ENCODE measurements at regions not wholly inside any gene's neighbourhood (a gene's known extent, or its start where the extent isn't known, plus 50 kb on each side); places are given as distances from the start of the nearest gene placed in this dataset.

DNA sequence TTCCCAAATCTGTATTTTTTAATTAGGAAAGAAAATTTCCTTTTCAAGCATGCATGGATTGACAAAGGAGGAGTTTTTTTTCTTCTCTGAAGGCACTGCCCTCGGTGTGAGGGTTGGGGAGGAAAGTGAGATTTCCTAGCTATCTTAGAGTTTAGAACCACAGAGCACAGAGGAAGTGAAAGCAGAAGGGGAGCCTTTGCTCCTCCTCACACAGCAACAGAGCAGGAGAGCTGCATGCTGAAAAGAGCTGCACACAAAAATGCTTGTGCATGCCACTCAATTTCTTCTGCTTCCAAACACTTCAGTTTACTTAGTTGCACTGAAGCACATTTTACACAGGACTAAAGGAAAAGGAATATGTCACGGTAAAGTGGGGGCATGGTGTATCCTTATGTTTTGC, 308.1 kb downstream of the GPATCH2 start:
- H3K4me3 ChIP-seq (ENCODE audit: low read depth, low read length) = no peak overlapping the region
- DNase-seq (ENCODE audit: low read depth) = no peak

DNA sequence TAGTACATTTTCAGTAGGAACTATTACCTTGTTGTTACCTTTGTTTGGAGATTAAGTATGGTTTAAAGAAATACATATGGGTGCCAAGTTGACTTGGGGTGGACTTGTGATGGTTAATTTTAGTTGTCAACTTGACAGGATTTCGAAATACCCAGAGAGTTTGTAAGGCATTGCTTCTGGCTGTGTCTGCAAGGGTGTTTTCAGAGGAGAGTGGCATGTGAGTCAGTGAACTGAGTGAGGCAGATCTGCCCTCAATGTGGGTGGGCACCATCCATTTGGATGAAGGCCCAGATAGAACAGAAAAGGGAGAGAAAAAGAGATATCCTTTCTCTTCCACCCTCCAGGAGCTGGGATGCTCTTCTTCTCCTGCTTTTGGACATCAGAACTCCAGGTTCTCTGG, 315.5 kb downstream of the GPATCH2 start:
- H3K4me3 ChIP-seq (ENCODE audit: low read depth, low read length) = no peak overlapping the region
- peak; percentile 69 for DNase-seq (ENCODE audit: low read depth)

DNA sequence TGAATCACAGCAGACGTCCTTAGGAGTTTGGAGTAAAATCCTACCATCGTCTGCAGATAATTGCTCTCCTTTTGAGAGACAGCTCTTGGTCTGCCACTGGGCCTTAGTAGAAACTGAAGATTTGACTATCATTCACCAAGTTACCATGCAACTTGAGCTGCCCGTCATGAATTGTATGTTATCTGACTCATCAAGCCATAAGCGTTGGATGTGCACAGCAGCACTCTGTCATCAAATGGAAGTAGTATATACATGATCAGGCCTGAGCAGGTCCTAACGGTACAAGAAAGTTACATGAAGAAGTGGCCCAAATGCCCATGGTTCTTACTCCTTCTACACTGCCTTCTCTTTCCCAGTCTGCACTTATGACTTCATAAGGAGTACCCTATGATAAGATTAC, 317.8 kb downstream of the GPATCH2 start:
- DNase-seq (ENCODE audit: low read depth) = no peak
- H3K4me3 ChIP-seq (ENCODE audit: low read depth, low read length) = no peak overlapping the region

DNA sequence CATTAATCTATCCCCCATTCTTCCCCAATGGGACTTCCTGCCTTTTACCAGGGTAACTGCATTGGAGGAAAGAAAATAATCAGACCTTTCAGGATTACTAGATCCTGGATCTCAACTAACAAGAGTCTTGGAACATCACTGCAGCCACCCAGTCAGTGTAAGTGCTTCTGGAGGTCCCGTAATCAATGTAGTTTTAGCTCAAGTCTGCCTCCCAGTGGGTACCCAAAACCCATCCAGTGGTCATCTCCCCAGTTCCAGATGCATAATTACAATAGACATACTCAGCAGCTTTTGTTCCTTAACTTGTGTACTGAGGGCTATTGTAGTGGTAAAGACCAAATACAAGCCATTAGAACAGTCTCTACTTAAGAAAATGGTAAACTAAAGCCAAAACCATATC, 319.1 kb downstream of the GPATCH2 start:
- DNase-seq (ENCODE audit: low read depth) = no peak
- no peak overlapping the region for H3K4me3 ChIP-seq (ENCODE audit: low read depth, low read length)

GRCh38 chr1:217311269-217311668, 319.6 kb downstream of the GPATCH2 start:
- H3K4me3 ChIP-seq (ENCODE audit: low read depth, low read length) = no peak overlapping the region
- no peak for DNase-seq (ENCODE audit: low read depth)

GRCh38 chr1:217281332-217281731, 349.6 kb downstream of the GPATCH2 start:
- H3K4me3 ChIP-seq (ENCODE audit: low read depth, low read length) = no peak overlapping the region
- no peak for DNase-seq (ENCODE audit: low read depth)

GRCh38 chr1:217275655-217276398, 355.1 kb downstream of the GPATCH2 start:
- DNase-seq (ENCODE audit: low read depth) = peak; percentile 76
- H3K4me3 ChIP-seq (ENCODE audit: low read depth, low read length) = peak overlapping the region; percentile 1

- peak; percentile 75 for DNase-seq (ENCODE audit: low read depth)
- H3K4me3 ChIP-seq (ENCODE audit: low read depth, low read length) = peak overlapping the region; percentile 1
These were observed 355.8 kb downstream of the GPATCH2 start for GRCh38 chr1:217274927-217275654.

- no peak overlapping the region for H3K4me3 ChIP-seq (ENCODE audit: low read depth, low read length)
- peak; percentile 74 for DNase-seq (ENCODE audit: low read depth)
These were observed 356.5 kb downstream of the GPATCH2 start for GRCh38 chr1:217274416-217274815.

DNA sequence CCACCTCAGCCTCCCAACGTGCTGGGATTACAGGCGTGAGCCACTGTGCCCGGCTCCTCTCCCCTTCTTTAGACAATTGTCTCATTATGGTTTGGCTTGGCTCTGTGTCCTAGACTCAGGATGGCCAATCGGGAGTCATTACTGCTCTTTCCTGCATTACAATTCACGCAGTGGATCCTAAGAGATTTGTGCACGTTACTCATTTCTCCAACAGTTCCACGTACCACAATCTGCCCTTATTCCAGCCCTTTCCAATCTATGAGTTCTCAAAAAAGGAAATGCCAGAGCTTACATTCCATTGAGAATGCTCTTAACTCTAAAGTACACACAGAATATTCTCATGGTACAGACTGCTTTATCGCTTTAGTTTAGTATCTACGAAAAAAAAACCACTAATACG, 357.0 kb downstream of the GPATCH2 start:
- peak; percentile 56 for DNase-seq (ENCODE audit: low read depth)
- H3K4me3 ChIP-seq (ENCODE audit: low read depth, low read length) = no peak overlapping the region

GRCh38 chr1:217272385-217272784, 358.5 kb downstream of the GPATCH2 start:
- no peak overlapping the region for H3K4me3 ChIP-seq (ENCODE audit: low read depth, low read length)
- DNase-seq (ENCODE audit: low read depth) = peak; percentile 45

GRCh38 chr1:217270101-217270500, 360.8 kb downstream of the GPATCH2 start:
- no peak for DNase-seq (ENCODE audit: low read depth)
- H3K4me3 ChIP-seq (ENCODE audit: low read depth, low read length) = no peak overlapping the region

DNA sequence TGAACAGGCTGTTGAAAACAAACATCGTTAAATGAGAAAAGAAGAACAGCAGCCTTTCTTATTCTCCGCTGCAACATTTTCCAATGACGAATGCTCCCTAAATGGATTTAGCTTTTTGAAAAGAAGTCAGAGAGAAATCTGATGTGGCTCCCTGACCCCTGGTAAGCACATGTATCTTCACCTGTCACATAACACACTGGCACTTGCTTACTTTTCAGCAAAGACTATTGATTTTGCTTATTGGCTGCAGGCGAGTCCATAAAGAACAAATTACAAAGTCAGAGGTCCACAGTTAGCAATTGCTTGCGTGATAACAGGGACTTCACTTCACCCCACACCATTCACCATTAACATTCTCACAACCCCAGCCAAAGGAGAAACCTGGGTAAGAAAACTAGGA, 362.8 kb downstream of the GPATCH2 start:
- H3K4me3 ChIP-seq (ENCODE audit: low read depth, low read length) = no peak overlapping the region
- no peak for DNase-seq (ENCODE audit: low read depth)

- no peak overlapping the region for H3K4me3 ChIP-seq (ENCODE audit: low read depth, low read length)
- DNase-seq (ENCODE audit: low read depth) = no peak
These were observed 369.3 kb downstream of the GPATCH2 start for GRCh38 chr1:217261636-217262035.

- no peak for DNase-seq (ENCODE audit: low read depth)
These were observed 370.2 kb downstream of the GPATCH2 start for GRCh38 chr1:217260676-217261075.

GRCh38 chr1:217253985-217254384, 376.9 kb downstream of the GPATCH2 start:
- DNase-seq (ENCODE audit: low read depth) = no peak

More at GRCh38 chr1:217260676-217261075, 370.2 kb downstream of the GPATCH2 start:
- H3K4me3 ChIP-seq (ENCODE audit: low read depth, low read length) = no peak overlapping the region

GRCh38 chr1:217253351-217253750, 377.5 kb downstream of the GPATCH2 start:
- H3K4me3 ChIP-seq (ENCODE audit: low read depth, low read length) = no peak overlapping the region
- DNase-seq (ENCODE audit: low read depth) = no peak

More at GRCh38 chr1:217253985-217254384, 376.9 kb downstream of the GPATCH2 start:
- no peak overlapping the region for H3K4me3 ChIP-seq (ENCODE audit: low read depth, low read length)

DNA sequence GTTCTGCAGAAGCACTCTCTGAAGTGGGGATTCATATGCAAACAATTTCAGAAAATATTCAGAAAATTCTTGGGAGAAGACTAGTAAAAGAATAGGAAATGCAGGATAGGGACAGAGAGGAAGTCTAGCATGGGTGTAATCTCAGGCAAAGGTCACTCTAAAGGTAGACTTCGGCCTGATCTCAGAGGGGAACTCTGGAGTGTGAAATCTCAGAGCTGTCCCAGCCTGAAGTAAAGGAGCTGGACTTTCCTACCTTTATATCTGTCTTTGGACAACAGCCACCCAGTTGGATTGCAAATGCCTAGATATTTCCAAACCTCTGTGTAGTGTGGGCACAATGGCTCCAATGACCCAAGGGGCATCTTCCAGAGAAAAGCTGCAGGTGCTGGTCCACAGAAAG, 379.8 kb downstream of the GPATCH2 start:
- no peak for DNase-seq (ENCODE audit: low read depth)
- no peak overlapping the region for H3K4me3 ChIP-seq (ENCODE audit: low read depth, low read length)

GRCh38 chr1:217249857-217250256, 381.0 kb downstream of the GPATCH2 start:
- no peak overlapping the region for H3K4me3 ChIP-seq (ENCODE audit: low read depth, low read length)
- DNase-seq (ENCODE audit: low read depth) = no peak

DNA sequence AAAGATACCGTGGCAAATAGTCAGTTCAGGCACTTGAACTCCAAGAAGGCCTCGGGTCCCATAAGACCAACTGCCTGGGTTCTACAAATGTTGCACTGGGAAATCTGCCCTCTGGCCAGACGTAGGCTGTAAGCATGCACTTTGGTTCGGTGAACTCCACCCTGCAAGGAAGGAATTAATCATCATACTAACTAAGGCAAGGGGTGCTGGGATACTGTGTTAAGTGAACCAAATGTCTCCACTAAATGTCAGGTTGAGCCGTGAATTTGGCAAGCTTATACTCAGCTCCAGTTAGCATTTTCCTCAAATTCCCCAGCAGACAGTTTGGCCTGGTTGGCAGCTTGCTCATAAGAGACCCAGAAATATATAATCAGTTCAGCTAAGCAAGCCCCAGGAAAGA, 385.9 kb downstream of the GPATCH2 start:
- no peak overlapping the region for H3K4me3 ChIP-seq (ENCODE audit: low read depth, low read length)
- DNase-seq (ENCODE audit: low read depth) = no peak

- no peak overlapping the region for H3K4me3 ChIP-seq (ENCODE audit: low read depth, low read length)
- no peak for DNase-seq (ENCODE audit: low read depth)
These were observed 390.2 kb downstream of the GPATCH2 start for GRCh38 chr1:217240656-217241055.
